ENCODE measurements at regions not wholly inside any gene's neighbourhood (a gene's known extent, or its start where the extent isn't known, plus 50 kb on each side); places are given as distances from the start of the nearest gene placed in this dataset.

GRCh38 chr18:61731178-61731577, 161.6 kb downstream of the RNF152 start:
- H3K9me1 ChIP-seq (ENCODE audit: control insufficient read depth, insufficient read depth, low read length): no peaks in the 10 kb centered on the region
- H3K79me2 ChIP-seq (ENCODE audit: control insufficient read depth, insufficient read depth, low read length): no peaks in the 10 kb centered on the region
- no peaks in the 10 kb centered on the region for H4K20me1 ChIP-seq (replicated peaks; ENCODE audit: control insufficient read depth, insufficient read depth, low read length)
- no peaks in the 10 kb centered on the region for H3K36me3 ChIP-seq (ENCODE audit: control insufficient read depth, insufficient read depth, low read length)
- ChIA-PET CTCF (ENCODE audit: low intra/inter-chr PET ratio) (no interaction called here), POLR2A (no interaction called here)
- H3K4me3 ChIP-seq: no peak overlapping the region
- H3K9me3 ChIP-seq (replicated peaks; ENCODE audit: control insufficient read depth, insufficient read depth, low read depth, low read length): no peaks in the 10 kb centered on the region
- no peak overlapping the region for H3K9ac ChIP-seq (ENCODE audit: insufficient read depth in 1 of 2, low read depth in 2 of 2, low read length in 2 of 2)
- ATAC-seq (no peak), FAIRE-seq (no peak), DNase-seq (ENCODE audit: extremely low read depth in 1 of 4, low spot score in 3 of 4) (no peak)
- H3K27me3 ChIP-seq (ENCODE audit: control insufficient read depth in 2 of 2, insufficient read depth in 2 of 2, low read length in 2 of 2): no peaks in the 10 kb centered on the region
- intact Hi-C loops (cut with micrococcal nuclease) (no loop called here), in situ Hi-C loops (cut with MboI) (no loop called here)
- BruUV-seq (replicated peaks): no TSS peak
- no peak overlapping the region for H3K4me2 ChIP-seq (ENCODE audit: insufficient read depth, low read length)
- TF ChIP-seq EZH2 (IDR thresholded peaks at IDR 0.05; ENCODE audit: borderline replicate concordance, low read depth, low read length) (no peak), SMARCC2 (IDR thresholded peaks at IDR 0.05; ENCODE audit: low read depth) (no peak), ZNF41 (CRISPR knock-in tag; conservative IDR thresholded peaks at IDR 0.05) (no peak), GATAD2A (IDR thresholded peaks at IDR 0.05) (no peak), MXI1 (IDR thresholded peaks at IDR 0.05; ENCODE audit: low read depth, low read length) (no peak), HCFC1 (IDR thresholded peaks at IDR 0.05; ENCODE audit: low read depth, low read length) (no peak), ZNF124 (CRISPR knock-in tag; IDR thresholded peaks at IDR 0.05) (no peak)
- TF ChIP-seq, protein P1, sequence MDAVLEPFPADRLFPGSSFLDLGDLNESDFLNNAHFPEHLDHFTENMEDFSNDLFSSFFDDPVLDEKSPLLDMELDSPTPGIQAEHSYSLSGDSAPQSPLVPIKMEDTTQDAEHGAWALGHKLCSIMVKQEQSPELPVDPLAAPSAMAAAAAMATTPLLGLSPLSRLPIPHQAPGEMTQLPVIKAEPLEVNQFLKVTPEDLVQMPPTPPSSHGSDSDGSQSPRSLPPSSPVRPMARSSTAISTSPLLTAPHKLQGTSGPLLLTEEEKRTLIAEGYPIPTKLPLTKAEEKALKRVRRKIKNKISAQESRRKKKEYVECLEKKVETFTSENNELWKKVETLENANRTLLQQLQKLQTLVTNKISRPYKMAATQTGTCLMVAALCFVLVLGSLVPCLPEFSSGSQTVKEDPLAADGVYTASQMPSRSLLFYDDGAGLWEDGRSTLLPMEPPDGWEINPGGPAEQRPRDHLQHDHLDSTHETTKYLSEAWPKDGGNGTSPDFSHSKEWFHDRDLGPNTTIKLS (IDR thresholded peaks at IDR 0.05; ENCODE audit: borderline replicate concordance, low read depth): no peak
- no peak overlapping the region for H2AFZ ChIP-seq (ENCODE audit: low read depth, low read length)
- WGBS (ENCODE audit: insufficient coverage, low coverage, missing lambda C conversion rate): 0% methylated on average over 5 of the region's 5 CpGs
- H3K27ac ChIP-seq (ENCODE audit: extremely low read depth, low read depth, low read length): no peak overlapping the region
- no peaks in the 10 kb centered on the region for H3K4me1 ChIP-seq (replicated peaks in 1 of 2; ENCODE audit: control insufficient read depth in 2 of 2, insufficient read depth in 2 of 2, low read length in 2 of 2)

Data from K562 (cell line).